ENCODE measurements at regions not wholly inside any gene's neighbourhood (a gene's known extent, or its start where the extent isn't known, plus 50 kb on each side); places are given as distances from the start of the nearest gene placed in this dataset.

DNA sequence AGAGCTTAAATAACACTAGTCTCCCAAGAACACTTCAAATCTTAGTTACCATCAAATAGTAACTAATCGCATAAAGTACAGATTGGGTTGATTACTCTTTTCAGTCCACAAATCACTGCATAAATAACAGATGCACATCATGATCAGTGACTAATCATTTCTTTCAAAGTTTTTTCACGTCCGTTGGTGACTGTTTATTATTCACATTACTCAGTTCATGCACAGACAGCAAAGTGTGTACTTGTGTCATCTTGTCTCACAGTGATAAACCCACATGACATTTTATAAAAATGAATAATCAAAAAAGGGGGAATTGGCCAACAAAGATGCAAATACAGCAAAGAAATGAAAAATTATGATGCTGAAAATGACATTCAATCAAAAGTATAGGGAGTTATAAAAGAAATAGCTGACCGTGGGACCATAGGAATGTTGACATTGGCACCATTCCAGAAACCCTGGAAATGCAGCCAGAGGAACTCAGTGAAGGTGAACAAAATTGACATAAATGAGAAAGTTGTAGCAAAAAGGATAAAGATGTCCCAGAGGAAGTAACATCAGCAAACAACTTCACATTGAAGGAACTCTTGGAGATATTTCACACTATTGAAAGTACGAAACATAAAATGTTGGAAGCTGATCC lies 161.5 kb downstream of the SOX3 start:
- Histone ChIP-seq H3K4me1 (ENCODE audit: control insufficient read depth, insufficient read depth, low read length) (no peaks in the 10 kb centered on the region), H3K4me3 (ENCODE audit: insufficient read depth, low read depth, low read length) (no peak overlapping the region)
- 83 to 94% methylated on average over 5 of the region's 5 CpGs for WGBS, 2 experiments

GRCh38 chrX:140342410-140342809 lies 162.5 kb downstream of the SOX3 start:
- no peaks in the 10 kb centered on the region for H3K9me3 ChIP-seq (ENCODE audit: control insufficient read depth, low read length)
- H3K27me3 ChIP-seq (ENCODE audit: control insufficient read depth, insufficient read depth, low read length, poor library complexity, severe bottlenecking): no peaks in the 10 kb centered on the region
- no peak overlapping the region for H3K27ac ChIP-seq (ENCODE audit: insufficient read depth, low read depth, low read length, poor library complexity, severe bottlenecking)
- H3K4me1 ChIP-seq (ENCODE audit: control insufficient read depth, insufficient read depth, low read length): no peaks in the 10 kb centered on the region
- H3K4me3 ChIP-seq (ENCODE audit: insufficient read depth, low read depth, low read length): no peak overlapping the region
- 55 to 68% methylated on average over 1 of the region's 1 CpG for WGBS, 2 experiments
- no peaks in the 10 kb centered on the region for H3K36me3 ChIP-seq (ENCODE audit: control insufficient read depth, insufficient read depth, low read length)

More for the DNA sequence above, 161.5 kb downstream of the SOX3 start:
- Histone ChIP-seq H3K9me3 (ENCODE audit: control insufficient read depth, low read length) (no peaks in the 10 kb centered on the region), H3K27ac (ENCODE audit: insufficient read depth, low read depth, low read length, poor library complexity, severe bottlenecking) (no peak overlapping the region), H3K27me3 (ENCODE audit: control insufficient read depth, insufficient read depth, low read length, poor library complexity, severe bottlenecking) (no peaks in the 10 kb centered on the region), H3K36me3 (ENCODE audit: control insufficient read depth, insufficient read depth, low read length) (no peaks in the 10 kb centered on the region)

GRCh38 chrX:140337263-140337662 lies 167.6 kb downstream of the SOX3 start:
- 100% methylated on average over 1 of the region's 1 CpG; no CpG with 5 or more reads in 1 of the 2 experiments for WGBS, 2 experiments
- H3K27me3 ChIP-seq (ENCODE audit: control insufficient read depth, insufficient read depth, low read length, poor library complexity, severe bottlenecking): no peaks in the 10 kb centered on the region
- no peak overlapping the region for H3K4me3 ChIP-seq (ENCODE audit: insufficient read depth, low read depth, low read length)
- no peaks in the 10 kb centered on the region for H3K36me3 ChIP-seq (ENCODE audit: control insufficient read depth, insufficient read depth, low read length)
- H3K27ac ChIP-seq (ENCODE audit: insufficient read depth, low read depth, low read length, poor library complexity, severe bottlenecking): no peak overlapping the region
- no peaks in the 10 kb centered on the region for H3K4me1 ChIP-seq (ENCODE audit: control insufficient read depth, insufficient read depth, low read length)
- H3K9me3 ChIP-seq (ENCODE audit: control insufficient read depth, low read length): no peaks in the 10 kb centered on the region

DNA sequence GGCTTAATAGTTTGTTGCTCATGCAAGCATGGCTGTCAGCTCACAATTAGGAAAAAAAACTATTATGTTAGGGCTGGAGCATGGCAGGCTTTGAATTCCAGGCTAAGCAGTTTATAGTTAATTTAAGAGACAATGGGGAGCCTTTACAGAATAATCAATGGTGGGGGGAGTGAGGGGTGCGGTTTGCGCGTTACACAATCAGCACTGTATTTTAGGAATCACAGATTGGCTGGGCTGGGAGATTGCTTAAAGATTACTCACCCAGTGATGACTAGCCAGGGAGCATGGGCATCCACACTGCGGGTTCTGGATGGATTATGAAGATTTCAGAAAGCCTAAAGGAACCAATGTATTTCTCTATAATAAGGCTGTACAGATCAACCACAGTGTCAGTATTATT lies 186.6 kb downstream of the SOX3 start:
- no peak overlapping the region for H3K4me3 ChIP-seq (ENCODE audit: insufficient read depth, low read depth, low read length)
- H3K9me3 ChIP-seq (ENCODE audit: control insufficient read depth, low read length): no peaks in the 10 kb centered on the region
- no peaks in the 10 kb centered on the region for H3K27me3 ChIP-seq (ENCODE audit: control insufficient read depth, insufficient read depth, low read length, poor library complexity, severe bottlenecking)
- WGBS, 2 experiments: 70 to 85% methylated on average over 3 to 4 of the region's 4 CpGs
- no peaks in the 10 kb centered on the region for H3K4me1 ChIP-seq (ENCODE audit: control insufficient read depth, insufficient read depth, low read length)
- H3K36me3 ChIP-seq (ENCODE audit: control insufficient read depth, insufficient read depth, low read length): no peaks in the 10 kb centered on the region
- no peak overlapping the region for H3K27ac ChIP-seq (ENCODE audit: insufficient read depth, low read depth, low read length, poor library complexity, severe bottlenecking)

DNA sequence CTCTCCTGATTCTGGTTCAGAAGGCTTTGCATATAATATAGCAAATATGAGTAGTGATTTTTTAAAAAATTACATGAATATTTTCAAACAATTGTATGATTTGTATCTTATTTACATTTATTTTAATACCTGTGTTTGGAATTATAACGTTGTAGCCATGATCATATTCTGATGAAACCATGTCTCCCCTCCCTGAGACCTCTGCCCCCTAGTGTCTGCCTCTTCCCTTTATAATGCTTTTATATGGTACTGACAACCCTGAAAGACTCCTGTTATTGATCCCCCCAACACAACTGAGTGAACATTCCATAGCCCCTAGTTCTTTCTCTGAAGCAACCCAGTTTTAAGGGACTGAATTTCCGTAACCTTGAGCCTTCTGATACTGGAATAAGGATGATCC lies 187.4 kb downstream of the SOX3 start:
- 92 to 100% methylated on average over 1 of the region's 2 CpGs for WGBS, 2 experiments
- no peak overlapping the region for H3K27ac ChIP-seq (ENCODE audit: insufficient read depth, low read depth, low read length, poor library complexity, severe bottlenecking)
- H3K4me3 ChIP-seq (ENCODE audit: insufficient read depth, low read depth, low read length): no peak overlapping the region
- H3K4me1 ChIP-seq (ENCODE audit: control insufficient read depth, insufficient read depth, low read length): no peaks in the 10 kb centered on the region
- H3K9me3 ChIP-seq (ENCODE audit: control insufficient read depth, low read length): no peaks in the 10 kb centered on the region
- no peaks in the 10 kb centered on the region for H3K36me3 ChIP-seq (ENCODE audit: control insufficient read depth, insufficient read depth, low read length)
- no peaks in the 10 kb centered on the region for H3K27me3 ChIP-seq (ENCODE audit: control insufficient read depth, insufficient read depth, low read length, poor library complexity, severe bottlenecking)

DNA sequence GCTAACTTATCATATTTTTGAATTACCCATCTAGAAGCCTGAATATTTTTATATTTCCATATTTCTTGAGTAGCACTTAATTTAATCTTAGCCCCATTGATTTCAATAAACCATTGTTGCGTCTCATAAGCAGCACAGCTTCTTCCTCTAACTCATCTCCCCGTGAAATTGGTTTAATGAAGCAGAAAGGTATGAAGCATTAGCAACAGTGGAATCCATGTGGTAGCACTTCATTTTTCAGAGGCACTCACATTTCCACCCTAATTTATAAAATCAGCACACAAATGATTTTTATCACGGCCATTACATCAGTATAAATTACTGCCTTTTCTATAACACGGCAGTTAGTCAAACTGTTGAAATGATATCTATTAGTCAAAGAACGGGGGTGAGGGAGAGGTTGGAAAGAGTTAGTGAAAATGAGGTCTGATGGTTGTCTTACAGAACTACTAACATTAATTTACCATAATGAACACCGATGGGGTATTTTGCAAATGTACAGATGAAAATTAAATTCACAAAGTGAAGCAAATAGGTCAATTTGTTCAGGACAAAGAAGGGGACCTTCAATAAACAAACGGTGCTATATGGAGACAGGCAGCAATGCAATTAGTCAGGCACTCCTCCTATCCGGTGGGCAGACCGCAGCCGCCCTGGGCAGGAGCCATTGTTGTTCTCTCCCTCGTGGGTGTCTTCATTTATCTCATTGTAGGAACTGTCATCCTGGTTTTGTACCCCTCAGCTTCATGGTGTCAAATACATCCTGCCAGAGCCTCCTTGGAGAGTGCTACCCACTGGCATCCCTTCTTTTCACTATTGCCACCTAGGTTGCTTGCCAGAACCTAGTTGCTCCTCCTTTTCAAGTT lies 205.7 kb downstream of the SOX3 start:
- Histone ChIP-seq H3K27ac (ENCODE audit: insufficient read depth, low read depth, low read length, poor library complexity, severe bottlenecking) (no peak overlapping the region), H3K36me3 (ENCODE audit: control insufficient read depth, insufficient read depth, low read length) (no peaks in the 10 kb centered on the region), H3K4me3 (ENCODE audit: insufficient read depth, low read depth, low read length) (no peak overlapping the region), H3K27me3 (ENCODE audit: control insufficient read depth, insufficient read depth, low read length, poor library complexity, severe bottlenecking) (no peaks in the 10 kb centered on the region), H3K9me3 (ENCODE audit: control insufficient read depth, low read length) (no peaks in the 10 kb centered on the region), H3K4me1 (ENCODE audit: control insufficient read depth, insufficient read depth, low read length) (no peaks in the 10 kb centered on the region)
- WGBS, 2 experiments: 51 to 65% methylated on average over 6 to 9 of the region's 11 CpGs

DNA sequence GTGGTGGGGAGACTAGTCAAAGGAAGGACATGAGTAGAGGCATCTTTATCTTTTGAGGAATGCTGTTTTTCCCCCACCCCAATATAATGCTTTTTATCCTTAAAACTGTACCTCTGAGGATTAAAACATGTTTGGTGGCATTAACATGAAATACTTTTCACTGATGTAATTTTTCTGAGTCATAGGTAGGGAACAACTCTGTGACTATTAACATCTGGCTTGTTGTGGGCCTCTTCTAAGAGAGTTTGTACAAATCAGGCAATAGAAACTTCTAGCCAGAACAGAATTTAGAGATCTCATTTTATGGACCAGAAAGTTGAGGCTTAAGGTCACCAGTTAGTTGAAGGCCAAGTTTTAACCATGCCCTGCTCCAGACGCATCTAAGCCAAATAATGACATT lies 207.6 kb downstream of the SOX3 start:
- Histone ChIP-seq H3K27ac (ENCODE audit: insufficient read depth, low read depth, low read length, poor library complexity, severe bottlenecking) (no peak overlapping the region), H3K36me3 (ENCODE audit: control insufficient read depth, insufficient read depth, low read length) (no peaks in the 10 kb centered on the region), H3K27me3 (ENCODE audit: control insufficient read depth, insufficient read depth, low read length, poor library complexity, severe bottlenecking) (no peaks in the 10 kb centered on the region), H3K4me1 (ENCODE audit: control insufficient read depth, insufficient read depth, low read length) (no peaks in the 10 kb centered on the region), H3K4me3 (ENCODE audit: insufficient read depth, low read depth, low read length) (no peak overlapping the region), H3K9me3 (ENCODE audit: control insufficient read depth, low read length) (no peaks in the 10 kb centered on the region)
- WGBS, 2 experiments: 100% methylated on average over 1 of the region's 1 CpG; no CpG with 5 or more reads in 1 of the 2 experiments

GRCh38 chrX:140292961-140293360 lies 211.9 kb downstream of the SOX3 start:
- Histone ChIP-seq H3K4me1 (ENCODE audit: control insufficient read depth, insufficient read depth, low read length) (no peaks in the 10 kb centered on the region), H3K36me3 (ENCODE audit: control insufficient read depth, insufficient read depth, low read length) (no peaks in the 10 kb centered on the region), H3K27ac (ENCODE audit: insufficient read depth, low read depth, low read length, poor library complexity, severe bottlenecking) (no peak overlapping the region), H3K9me3 (ENCODE audit: control insufficient read depth, low read length) (no peaks in the 10 kb centered on the region), H3K27me3 (ENCODE audit: control insufficient read depth, insufficient read depth, low read length, poor library complexity, severe bottlenecking) (no peaks in the 10 kb centered on the region), H3K4me3 (ENCODE audit: insufficient read depth, low read depth, low read length) (no peak overlapping the region)
- 92 to 100% methylated on average over 1 of the region's 1 CpG for WGBS, 2 experiments

DNA sequence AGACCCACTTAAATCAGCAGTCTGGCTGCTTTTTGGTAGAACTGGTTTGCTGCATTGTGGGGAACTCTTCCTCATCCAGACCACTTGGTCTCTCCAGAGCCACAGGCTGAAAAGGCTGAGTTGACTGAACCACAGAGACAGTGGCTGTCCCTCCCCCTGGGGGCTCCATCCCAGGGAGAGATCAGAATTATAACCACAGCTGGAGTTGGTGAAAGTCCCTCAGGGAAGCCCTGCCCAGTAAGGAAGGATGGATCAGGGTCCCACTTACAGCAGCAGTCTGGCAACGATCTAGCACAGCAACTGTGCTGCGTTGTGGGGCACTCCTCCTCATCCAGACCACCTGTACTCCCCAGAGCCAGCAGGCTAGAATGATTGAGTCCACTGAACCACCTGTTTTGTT lies 212.7 kb downstream of the SOX3 start:
- Histone ChIP-seq H3K36me3 (ENCODE audit: control insufficient read depth, insufficient read depth, low read length) (no peaks in the 10 kb centered on the region), H3K4me3 (ENCODE audit: insufficient read depth, low read depth, low read length) (no peak overlapping the region), H3K27ac (ENCODE audit: insufficient read depth, low read depth, low read length, poor library complexity, severe bottlenecking) (no peak overlapping the region), H3K27me3 (ENCODE audit: control insufficient read depth, insufficient read depth, low read length, poor library complexity, severe bottlenecking) (no peaks in the 10 kb centered on the region), H3K4me1 (ENCODE audit: control insufficient read depth, insufficient read depth, low read length) (no peaks in the 10 kb centered on the region), H3K9me3 (ENCODE audit: control insufficient read depth, low read length) (no peaks in the 10 kb centered on the region)
- 89 to 91% methylated on average over 2 of the region's 2 CpGs for WGBS, 2 experiments

- Histone ChIP-seq H3K9me3 (ENCODE audit: control insufficient read depth, low read length) (no peaks in the 10 kb centered on the region), H3K4me3 (ENCODE audit: insufficient read depth, low read depth, low read length) (no peak overlapping the region), H3K36me3 (ENCODE audit: control insufficient read depth, insufficient read depth, low read length) (no peaks in the 10 kb centered on the region), H3K27me3 (ENCODE audit: control insufficient read depth, insufficient read depth, low read length, poor library complexity, severe bottlenecking) (no peaks in the 10 kb centered on the region), H3K27ac (ENCODE audit: insufficient read depth, low read depth, low read length, poor library complexity, severe bottlenecking) (no peak overlapping the region), H3K4me1 (ENCODE audit: control insufficient read depth, insufficient read depth, low read length) (no peaks in the 10 kb centered on the region)
- 25 to 34% methylated on average over 3 of the region's 3 CpGs for WGBS, 2 experiments
Measured at GRCh38 chrX:140274811-140275525, 229.9 kb downstream of the SOX3 start.
